Kidney (tissue), 13 donors: ENCODE measurements at regions not wholly inside any gene's neighbourhood (a gene's known extent, or its start where the extent isn't known, plus 50 kb on each side); places are given as distances from the start of the nearest gene placed in this dataset.

Experiments used
- DNase-seq, 5 donors: peaks; one replicate each; pipeline ENCODE4 v3.0.0-alpha.2; 2013 to 2020
- FAIRE-seq: peaks from 2 replicates; lab custom pipeline; 2012; peaks lifted over from hg19 to GRCh38; lab: Jason Lieb, UNC
- H3K27ac ChIP-seq, 2 donors: one replicate each; pipeline ENCODE4 v1.7.0; 2013; ENCODE audit warnings: low read depth in 2 of 2, low read length in 2 of 2, inconsistent platforms in 1 of 2
- H3K27me3 ChIP-seq: one replicate; pipeline ENCODE4 v1.7.1; 2013; ENCODE audit warnings: low read length, inconsistent platforms; ENCODE audit not compliant: control insufficient read depth, insufficient read depth
- H3K36me3 ChIP-seq, 3 donors: one replicate each; pipeline versions ENCODE4 v1.7.0 to v1.7.1; 2013; ENCODE audit warnings: low read length in 3 of 3, control low read depth in 1 of 3, inconsistent platforms in 1 of 3; ENCODE audit not compliant: insufficient read depth in 3 of 3, control insufficient read depth in 2 of 3
- H3K4me1 ChIP-seq, 3 donors: one replicate each; pipeline versions ENCODE4 v1.7.0 to v1.7.1; 2013; ENCODE audit warnings: low read length in 3 of 3, inconsistent platforms in 1 of 3, low read depth in 1 of 3; ENCODE audit not compliant: control insufficient read depth in 2 of 3, insufficient read depth in 2 of 3
- H3K4me3 ChIP-seq, 3 donors: one replicate each; pipeline versions ENCODE4 v1.7.0 to v1.8.1; 2013; ENCODE audit warnings: low read length in 3 of 3, control low read depth in 1 of 3, inconsistent platforms in 1 of 3
- H3K9ac ChIP-seq, 3 donors: one replicate each; pipeline versions ENCODE4 v1.7.0 to v1.7.1; 2013; ENCODE audit warnings: low read length in 3 of 3, control low read depth in 1 of 3, inconsistent platforms in 1 of 3
- H3K9me3 ChIP-seq, 3 donors: one replicate each; pipeline versions ENCODE4 v1.7.0 to v1.7.1; 2013; ENCODE audit warnings: low read length in 3 of 3, control low read depth in 1 of 3, inconsistent platforms in 1 of 3; ENCODE audit not compliant: control insufficient read depth in 2 of 3, insufficient read depth in 1 of 3
- intact Hi-C: fragments of 100-400 bp; cut with DNase I; formaldehyde crosslinking; loops from one replicate; pipeline ENCODE4 v1.11.1; 2022
- TF ChIP-seq, protein P1 (sequence below): IDR thresholded peaks from 3 replicates; pipeline ENCODE4 v1.5.1; 2012; ENCODE audit warnings: mild to moderate bottlenecking, moderate library complexity, borderline replicate concordance; ENCODE audit not compliant: insufficient read depth; ENCODE audit errors: extremely low read depth
- donor health status: control.
- donor health status: control.
- donor health status: control.
- donor health status: control.
- donor health status: control.
- donor health status: DM: yes; HTN: yes; CAD: no.
- donor health status: Normal renal cell carcinoma (clear cell type).

DNA sequence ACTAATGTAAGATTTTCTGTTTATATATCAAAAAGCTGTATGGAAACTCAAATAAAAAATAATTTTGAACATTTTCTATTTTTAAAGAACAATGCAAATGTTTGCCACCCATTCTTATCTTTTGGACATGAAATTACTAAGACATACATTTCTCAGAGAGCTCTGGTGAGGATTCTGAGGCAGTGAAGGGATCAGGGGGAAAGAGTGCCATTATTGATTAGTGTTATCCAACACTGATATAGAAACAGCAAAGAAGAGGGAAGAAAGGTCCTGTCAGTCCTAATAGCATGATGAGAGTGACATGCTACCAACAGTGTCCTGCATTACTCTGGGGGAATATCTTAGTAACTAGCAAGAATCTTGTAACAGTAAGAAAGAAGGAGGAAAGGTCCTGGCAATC, 282.2 kb downstream of the RPL10L start:
- DNase-seq: no peak
- intact Hi-C loops: no loop called here
- TF ChIP-seq, protein P1, sequence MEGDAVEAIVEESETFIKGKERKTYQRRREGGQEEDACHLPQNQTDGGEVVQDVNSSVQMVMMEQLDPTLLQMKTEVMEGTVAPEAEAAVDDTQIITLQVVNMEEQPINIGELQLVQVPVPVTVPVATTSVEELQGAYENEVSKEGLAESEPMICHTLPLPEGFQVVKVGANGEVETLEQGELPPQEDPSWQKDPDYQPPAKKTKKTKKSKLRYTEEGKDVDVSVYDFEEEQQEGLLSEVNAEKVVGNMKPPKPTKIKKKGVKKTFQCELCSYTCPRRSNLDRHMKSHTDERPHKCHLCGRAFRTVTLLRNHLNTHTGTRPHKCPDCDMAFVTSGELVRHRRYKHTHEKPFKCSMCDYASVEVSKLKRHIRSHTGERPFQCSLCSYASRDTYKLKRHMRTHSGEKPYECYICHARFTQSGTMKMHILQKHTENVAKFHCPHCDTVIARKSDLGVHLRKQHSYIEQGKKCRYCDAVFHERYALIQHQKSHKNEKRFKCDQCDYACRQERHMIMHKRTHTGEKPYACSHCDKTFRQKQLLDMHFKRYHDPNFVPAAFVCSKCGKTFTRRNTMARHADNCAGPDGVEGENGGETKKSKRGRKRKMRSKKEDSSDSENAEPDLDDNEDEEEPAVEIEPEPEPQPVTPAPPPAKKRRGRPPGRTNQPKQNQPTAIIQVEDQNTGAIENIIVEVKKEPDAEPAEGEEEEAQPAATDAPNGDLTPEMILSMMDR: no peak
- no peak overlapping the region for H3K27ac ChIP-seq
- no peaks in the 10 kb centered on the region for H3K4me1 ChIP-seq
- peaks cover 0 to 2% (median 0%) of the 10 kb centered on the region in 3 donors for H3K9me3 ChIP-seq
- no peak overlapping the region for H3K9ac ChIP-seq
- no peak overlapping the region for H3K4me3 ChIP-seq
- FAIRE-seq: no peak
- H3K27me3 ChIP-seq: no peaks in the 10 kb centered on the region
- H3K36me3 ChIP-seq: no peaks in the 10 kb centered on the region

DNA sequence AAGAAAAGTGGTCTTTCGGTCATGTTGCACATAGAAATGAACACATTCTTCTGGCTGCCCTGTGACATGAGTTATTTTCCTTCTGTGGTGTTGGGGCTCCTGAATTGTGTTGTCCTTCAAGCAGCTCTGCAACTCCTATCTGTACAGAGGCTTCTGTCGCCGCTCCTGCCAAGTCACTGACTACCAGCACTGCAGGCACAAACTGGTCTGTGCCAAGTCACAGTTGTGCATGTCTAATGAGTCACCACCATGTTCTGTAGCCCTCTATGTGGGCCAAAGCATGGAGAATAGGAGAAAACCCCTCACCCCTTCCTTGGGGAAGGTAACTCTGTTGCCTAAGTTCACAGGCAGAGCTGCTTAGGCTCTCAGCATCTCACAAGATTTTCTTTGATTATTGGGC, 283.3 kb downstream of the RPL10L start:
- Histone ChIP-seq H3K9me3 (peaks cover 0 to 2% (median 0%) of the 10 kb centered on the region in 3 donors), H3K4me1 (no peaks in the 10 kb centered on the region), H3K4me3 (no peak overlapping the region), H3K9ac (no peak overlapping the region), H3K27ac (no peak overlapping the region), H3K27me3 (no peaks in the 10 kb centered on the region), H3K36me3 (no peaks in the 10 kb centered on the region)
- FAIRE-seq (no peak), DNase-seq (no peak)
- TF ChIP-seq, protein P1: no peak
- intact Hi-C loops: no loop called here

DNA sequence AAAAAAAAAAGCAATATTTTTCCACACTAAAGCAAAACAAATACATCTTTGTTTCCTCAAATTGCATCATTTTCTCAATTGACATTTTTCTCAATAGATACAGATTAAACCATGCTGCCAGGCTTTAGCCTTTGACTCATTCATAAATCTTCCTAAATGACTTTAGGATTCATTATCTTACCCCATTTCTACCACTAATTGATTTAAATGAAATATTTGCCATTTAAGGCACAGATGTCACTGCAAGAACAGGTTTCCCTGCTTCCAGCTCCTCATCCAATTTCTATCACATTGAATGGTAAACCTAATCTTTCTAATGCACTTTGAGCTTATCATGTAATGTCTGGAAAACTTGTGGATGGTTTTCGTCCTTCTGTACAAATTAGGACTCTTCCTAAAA, 298.7 kb downstream of the RPL10L start:
- TF ChIP-seq, protein P1: no peak
- Histone ChIP-seq H3K9ac (no peak overlapping the region), H3K27me3 (no peaks in the 10 kb centered on the region), H3K27ac (no peak overlapping the region), H3K9me3 (no peaks in the 10 kb centered on the region), H3K4me1 (no peaks in the 10 kb centered on the region), H3K4me3 (no peak overlapping the region), H3K36me3 (no peaks in the 10 kb centered on the region)
- DNase-seq (no peak), FAIRE-seq (no peak)
- intact Hi-C loops: no loop called here

DNA sequence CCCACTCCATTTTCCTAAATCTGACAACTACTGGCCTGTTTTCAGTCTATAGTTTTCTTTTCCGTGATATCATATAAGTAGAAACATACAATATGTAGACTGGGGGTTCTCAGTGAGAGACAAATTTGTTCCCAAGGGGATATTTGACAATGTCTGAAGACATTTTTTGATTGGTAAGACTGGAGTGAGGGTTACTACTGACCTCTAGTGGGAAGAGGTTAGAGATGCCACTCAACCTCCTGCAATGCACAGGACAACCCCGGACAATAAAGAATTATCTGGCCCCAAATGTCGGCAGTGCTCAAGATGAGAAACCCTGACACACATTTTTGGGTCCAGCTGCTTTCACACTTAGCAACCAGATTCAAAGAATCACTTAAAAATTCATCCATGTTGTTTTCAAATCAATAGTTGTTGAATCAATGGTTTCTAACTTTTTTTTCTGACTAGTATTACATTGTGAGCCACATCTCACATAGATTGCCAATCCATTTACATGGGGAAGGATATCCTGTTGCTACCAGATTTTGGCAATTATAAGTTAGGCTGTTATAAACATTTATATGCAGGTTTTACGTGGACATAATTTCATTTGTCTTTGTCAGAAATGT, 307.1 kb downstream of the RPL10L start:
- peak in 1 of 5 donors; percentile 16 for DNase-seq
- Histone ChIP-seq H3K9me3 (no peaks in the 10 kb centered on the region), H3K4me1 (no peaks in the 10 kb centered on the region), H3K9ac (no peak overlapping the region), H3K4me3 (no peak overlapping the region), H3K27me3 (no peaks in the 10 kb centered on the region), H3K36me3 (no peaks in the 10 kb centered on the region), H3K27ac (no peak overlapping the region)
- TF ChIP-seq, protein P1: peak; percentile 40
- intact Hi-C loops: no loop called here
- no peak for FAIRE-seq
